HCT116 (cell line): ENCODE measurements at regions not wholly inside any gene's neighbourhood (a gene's known extent, or its start where the extent isn't known, plus 50 kb on each side); places are given as distances from the start of the nearest gene placed in this dataset.

ENCODE experiments used
- ATAC-seq: fragments of 200-7000 bp; cut with Tn5 transposase; 2 replicates; pipeline ENCODE4 v1.9.1; 2020; ENCODE audit warnings: mild to moderate bottlenecking, moderate library complexity
- BruUV-seq: library from RNA; stranded (reverse); fragments of 400-500 nt; replicated peaks from 2 replicates; lab custom pipeline; 2021; lab: Mats Ljungman, UMichigan
- CTCF ChIA-PET: fragments of 300-600 bp; sonication (Branson Sonifier 250); formaldehyde crosslinking; loops from one replicate; lab custom pipeline; 2021; ENCODE audit warnings: antibody characterized with exemption; lab: Charles Lee
- POLR2A ChIA-PET: fragments of 300-600, 350-600 bp; sonication (Branson Sonifier 250); formaldehyde crosslinking; loops from one replicate; lab custom pipeline; 2021; ENCODE audit warnings: antibody characterized with exemption; lab: Charles Lee
- RAD21 ChIA-PET, 2 experiments: fragments of 300-600 bp; sonication (Branson Sonifier 250); formaldehyde crosslinking; loops; one replicate each; lab custom pipeline; 2023; ENCODE audit warnings: low total read pairs in 2 of 2; ENCODE audit not compliant: uncharacterized antibody in 2 of 2, unreplicated experiment in 2 of 2, low non-redundant PET in 1 of 2; lab: Charles Lee
- DNase-seq: peaks from one replicate; pipeline ENCODE4 v3.0.0-alpha.2; 2010; ENCODE audit warnings: low read depth, low spot score
- H2AFZ ChIP-seq: fragments of 200-600 bp; shearing (Covaris generic), sonication (generic); 2 replicates; pipeline ENCODE4 v1.6.1; 2017; ENCODE audit warnings: low read depth, mixed run types, mixed read lengths, antibody characterized with exemption, low read length; ENCODE audit not compliant: poor library complexity, severe bottlenecking
- H3K27ac ChIP-seq: 2 replicates; pipeline ENCODE4 v1.5.1; 2012; ENCODE audit warnings: low read depth, low read length
- H3K27me3 ChIP-seq: fragments of 200-600 bp; sonication (generic); 2 replicates; pipeline ENCODE4 v1.6.1; 2016; ENCODE audit warnings: mixed run types, low read length, mixed read lengths; ENCODE audit not compliant: insufficient read depth
- H3K36me3 ChIP-seq, 2 experiments: fragments of 200-500 bp in 1 of 2; fragments of 200-600 bp in 1 of 2; sonication (Bioruptor generic) in 1 of 2; sonication (generic) in 1 of 2; 2 replicates each; pipeline versions ENCODE4 v1.5.1 to v1.6.1; 2014 to 2016; ENCODE audit warnings: low read length in 2 of 2, inconsistent platforms in 1 of 2, mixed read lengths in 1 of 2, mixed run types in 1 of 2; ENCODE audit not compliant: insufficient read depth in 2 of 2, control insufficient read depth in 1 of 2
- H3K4me1 ChIP-seq, 2 experiments: fragments of 200-600 bp in 1 of 2; sonication (generic) in 1 of 2; 2 replicates each; pipeline versions ENCODE4 v1.5.1 to v1.6.1; 2012 to 2017; ENCODE audit warnings: low read length in 2 of 2, inconsistent platforms in 1 of 2, mild to moderate bottlenecking in 1 of 2, mixed read lengths in 1 of 2, mixed run types in 1 of 2, moderate library complexity in 1 of 2; ENCODE audit not compliant: insufficient read depth in 2 of 2, control insufficient read depth in 1 of 2
- H3K4me2 ChIP-seq: fragments of 200-600 bp; sonication (generic); 2 replicates; pipeline ENCODE4 v1.6.1; 2017; ENCODE audit warnings: mixed run types, low read length, mixed read lengths
- H3K4me3 ChIP-seq, 2 experiments: fragments of 200-600 bp in 1 of 2; sonication (generic) in 1 of 2; replicated peaks in 1 of 2; 2 replicates each; pipeline ENCODE4 v1.5.1; 2011 to 2016; ENCODE audit warnings: low read length in 2 of 2, control low read depth in 1 of 2, low read depth in 1 of 2, mild to moderate bottlenecking in 1 of 2, mixed read lengths in 1 of 2, mixed run types in 1 of 2
- H3K79me2 ChIP-seq: fragments of 200-600 bp; sonication (generic); 2 replicates; pipeline ENCODE4 v1.6.1; 2017; ENCODE audit warnings: mild to moderate bottlenecking, mixed run types, low read length, moderate library complexity, mixed read lengths; ENCODE audit not compliant: insufficient read depth
- H3K9ac ChIP-seq: fragments of 200-600 bp; sonication (generic); 2 replicates; pipeline ENCODE4 v1.6.1; 2016; ENCODE audit warnings: low read length, mixed read lengths
- H3K9me2 ChIP-seq: fragments of 200-600 bp; sonication (generic), shearing (Covaris generic); 2 replicates; pipeline ENCODE4 v1.6.1; 2017; ENCODE audit warnings: mixed run types, mild to moderate bottlenecking, moderate library complexity; ENCODE audit not compliant: insufficient read depth
- H3K9me3 ChIP-seq, 2 experiments: fragments of 200-500 bp in 1 of 2; fragments of 200-600 bp in 1 of 2; sonication (Bioruptor generic) in 1 of 2; sonication (generic) in 1 of 2; 2 replicates each; pipeline ENCODE4 v1.6.1; 2014 to 2017; ENCODE audit warnings: low read length in 2 of 2, mixed read lengths in 2 of 2, inconsistent platforms in 1 of 2, low read depth in 1 of 2, mild to moderate bottlenecking in 1 of 2, mixed run types in 1 of 2, moderate library complexity in 1 of 2; ENCODE audit not compliant: control insufficient read depth in 1 of 2, insufficient read depth in 1 of 2
- H4K20me1 ChIP-seq: fragments of 200-600 bp; sonication (generic), shearing (Covaris generic); 2 replicates; pipeline ENCODE4 v1.6.1; 2017; ENCODE audit warnings: mixed run types, mild to moderate bottlenecking, moderate library complexity; ENCODE audit not compliant: insufficient read depth
- CEBPB ChIP-seq: IDR thresholded peaks from 2 replicates; pipeline ENCODE4 v1.6.1; 2012; ENCODE audit warnings: low read depth
- EZH2phosphoT487 ChIP-seq: fragments of 200-600 bp; IDR thresholded peaks from 2 replicates; pipeline ENCODE4 v1.6.1; 2018; ENCODE audit warnings: antibody characterized with exemption, borderline replicate concordance
- FOSL1 ChIP-seq: IDR thresholded peaks from 2 replicates; pipeline ENCODE4 v1.6.1; 2012; ENCODE audit warnings: low read depth
- POLR2AphosphoS5 ChIP-seq: IDR thresholded peaks from 2 replicates; pipeline ENCODE4 v1.6.1; 2011; ENCODE audit warnings: mild to moderate bottlenecking, low read depth, low read length, moderate library complexity
- RAD21 ChIP-seq: IDR thresholded peaks from 2 replicates; pipeline ENCODE4 v1.6.1; 2012; ENCODE audit warnings: low read depth, mild to moderate bottlenecking
- SRF ChIP-seq: IDR thresholded peaks from 2 replicates; pipeline ENCODE4 v1.6.1; 2012; ENCODE audit warnings: low read depth
- TCF7L2 ChIP-seq: IDR thresholded peaks from 2 replicates; pipeline ENCODE4 v1.7.0; 2011; ENCODE audit warnings: borderline replicate concordance, inconsistent platforms; ENCODE audit not compliant: insufficient read depth, insufficient read length; ENCODE audit errors: extremely low read depth
- ZNF274 ChIP-seq: fragments of 200-500 bp; sonication (Bioruptor generic); IDR thresholded peaks from 2 replicates; pipeline ENCODE4 v1.6.1; 2014; ENCODE audit warnings: mild to moderate bottlenecking, low read depth, low read length, inconsistent platforms
- intact Hi-C: fragments of 100-400 bp; cut with micrococcal nuclease; formaldehyde crosslinking; loops from 2 replicates; pipeline ENCODE4 v1.10.0; 2022
- TF ChIP-seq, protein P1 (sequence below): IDR thresholded peaks from 2 replicates; pipeline ENCODE4 v1.6.1; 2012; ENCODE audit warnings: low read depth
- TF ChIP-seq, protein P2 (sequence below): IDR thresholded peaks from 2 replicates; pipeline ENCODE4 v1.6.1; 2012
- TF ChIP-seq, protein P3 (sequence below), 3 experiments: fragments of 200-600 bp in 1 of 3; sonication (generic) in 1 of 3; IDR thresholded peaks in 2 of 3; conservative IDR thresholded peaks in 1 of 3; 2 replicates each; pipeline ENCODE4 v1.5.1; 2012 to 2017; ENCODE audit warnings: low read depth in 2 of 3, low read length in 2 of 3, antibody characterized with exemption in 1 of 3, borderline replicate concordance in 1 of 3, control low read depth in 1 of 3, mild to moderate bottlenecking in 1 of 3, mixed read lengths in 1 of 3, mixed run types in 1 of 3, moderate library complexity in 1 of 3; ENCODE audit not compliant: insufficient read depth in 1 of 3

DNA sequence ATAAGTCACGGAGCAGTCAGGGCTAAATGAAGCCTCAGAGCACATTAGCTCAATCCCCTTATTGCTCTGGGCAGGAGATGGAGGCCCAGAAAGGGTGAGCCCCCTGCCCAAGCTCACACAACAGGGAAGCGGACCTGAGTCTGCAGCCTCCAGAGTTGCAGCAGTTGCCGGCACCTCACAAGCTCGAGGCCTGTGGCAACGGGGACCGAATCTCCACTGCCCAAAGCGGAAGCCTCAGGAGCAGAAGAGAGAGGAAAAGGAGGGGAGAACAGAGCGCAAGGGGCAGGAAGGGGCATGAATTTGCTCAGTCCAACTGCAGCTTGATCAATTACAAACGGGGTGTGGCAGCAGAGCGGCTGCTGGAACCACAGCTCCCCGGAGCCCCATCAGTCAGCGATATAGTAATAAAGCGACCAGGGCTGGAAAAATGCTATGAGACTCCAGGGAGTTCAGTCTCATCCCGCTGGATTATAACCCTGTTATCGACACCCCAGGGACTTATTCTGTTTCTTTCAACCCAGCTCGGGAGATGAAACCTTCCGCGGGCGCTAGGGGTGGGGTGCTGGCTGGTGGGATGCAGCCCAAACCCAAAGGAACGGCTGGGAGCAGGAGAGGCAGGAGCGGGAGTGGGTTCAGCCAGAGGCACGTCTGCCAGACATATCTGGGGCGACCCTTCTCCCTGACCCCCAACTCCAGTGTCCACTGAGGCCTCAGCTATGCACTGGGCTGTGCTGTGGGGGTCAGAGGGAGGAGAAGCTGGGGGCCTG lies 219.7 kb upstream of the LINGO1 start:
- ChIA-PET CTCF (no interaction called here), POLR2A (no interaction called here), RAD21 (no interaction called here)
- Histone ChIP-seq H3K9me3 (no peaks in the 10 kb centered on the region), H3K4me2 (no peak overlapping the region), H3K4me1 (no peaks in the 10 kb centered on the region), H4K20me1 (no peaks in the 10 kb centered on the region), H3K9me2 (no peaks in the 10 kb centered on the region), H3K79me2 (no peaks in the 10 kb centered on the region), H3K36me3 (no peaks in the 10 kb centered on the region), H3K4me3 (no peak overlapping the region), H3K27ac (no peak overlapping the region), H3K9ac (no peak overlapping the region), H3K27me3 (peaks cover 35% of the 10 kb centered on the region; the same call in 1 of the 2 replicates), H2AFZ (no peak overlapping the region)
- TF ChIP-seq RAD21 = no peak
- TF ChIP-seq, protein P1, sequence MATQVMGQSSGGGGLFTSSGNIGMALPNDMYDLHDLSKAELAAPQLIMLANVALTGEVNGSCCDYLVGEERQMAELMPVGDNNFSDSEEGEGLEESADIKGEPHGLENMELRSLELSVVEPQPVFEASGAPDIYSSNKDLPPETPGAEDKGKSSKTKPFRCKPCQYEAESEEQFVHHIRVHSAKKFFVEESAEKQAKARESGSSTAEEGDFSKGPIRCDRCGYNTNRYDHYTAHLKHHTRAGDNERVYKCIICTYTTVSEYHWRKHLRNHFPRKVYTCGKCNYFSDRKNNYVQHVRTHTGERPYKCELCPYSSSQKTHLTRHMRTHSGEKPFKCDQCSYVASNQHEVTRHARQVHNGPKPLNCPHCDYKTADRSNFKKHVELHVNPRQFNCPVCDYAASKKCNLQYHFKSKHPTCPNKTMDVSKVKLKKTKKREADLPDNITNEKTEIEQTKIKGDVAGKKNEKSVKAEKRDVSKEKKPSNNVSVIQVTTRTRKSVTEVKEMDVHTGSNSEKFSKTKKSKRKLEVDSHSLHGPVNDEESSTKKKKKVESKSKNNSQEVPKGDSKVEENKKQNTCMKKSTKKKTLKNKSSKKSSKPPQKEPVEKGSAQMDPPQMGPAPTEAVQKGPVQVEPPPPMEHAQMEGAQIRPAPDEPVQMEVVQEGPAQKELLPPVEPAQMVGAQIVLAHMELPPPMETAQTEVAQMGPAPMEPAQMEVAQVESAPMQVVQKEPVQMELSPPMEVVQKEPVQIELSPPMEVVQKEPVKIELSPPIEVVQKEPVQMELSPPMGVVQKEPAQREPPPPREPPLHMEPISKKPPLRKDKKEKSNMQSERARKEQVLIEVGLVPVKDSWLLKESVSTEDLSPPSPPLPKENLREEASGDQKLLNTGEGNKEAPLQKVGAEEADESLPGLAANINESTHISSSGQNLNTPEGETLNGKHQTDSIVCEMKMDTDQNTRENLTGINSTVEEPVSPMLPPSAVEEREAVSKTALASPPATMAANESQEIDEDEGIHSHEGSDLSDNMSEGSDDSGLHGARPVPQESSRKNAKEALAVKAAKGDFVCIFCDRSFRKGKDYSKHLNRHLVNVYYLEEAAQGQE = no peak
- no peak for TF ChIP-seq CEBPB
- ATAC-seq (no peak), DNase-seq (no peak)
- intact Hi-C loops = no loop called here
- no TSS peak for BruUV-seq

DNA sequence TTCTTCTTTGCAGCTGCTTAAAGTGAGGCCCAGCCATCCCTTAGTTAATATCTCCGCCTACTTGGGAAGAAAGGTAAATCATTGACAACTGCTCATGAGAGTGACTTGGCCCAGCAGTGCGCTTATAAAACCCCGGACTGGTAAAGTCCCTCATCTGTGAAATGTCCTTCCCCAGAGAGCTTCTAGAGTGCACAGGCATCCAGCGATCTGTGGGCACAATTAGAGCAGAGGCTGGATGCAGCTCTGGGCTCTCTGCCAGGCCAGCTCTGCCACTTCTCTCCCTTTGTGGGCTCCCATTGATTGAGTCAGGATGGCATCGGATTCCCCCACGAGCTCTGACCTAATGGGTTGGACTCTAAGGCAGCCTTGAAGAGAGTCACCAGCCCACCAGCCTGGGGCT lies 219.0 kb upstream of the LINGO1 start:
- H3K36me3 ChIP-seq = no peaks in the 10 kb centered on the region
- no peaks in the 10 kb centered on the region for H3K9me3 ChIP-seq
- CTCF ChIA-PET = no interaction called here
- no peak overlapping the region for H3K9ac ChIP-seq
- RAD21 ChIA-PET = no interaction called here
- H2AFZ ChIP-seq = no peak overlapping the region
- no peaks in the 10 kb centered on the region for H3K9me2 ChIP-seq
- H3K27me3 ChIP-seq = peaks cover 41% of the 10 kb centered on the region; the same call in 1 of the 2 replicates
- BruUV-seq = no TSS peak
- no peaks in the 10 kb centered on the region for H3K79me2 ChIP-seq
- H3K27ac ChIP-seq = no peak overlapping the region
- POLR2A ChIA-PET = no interaction called here
- intact Hi-C loops = loop anchor here (1.0 kb wide), 1 partner anchor 8 kb away; no protein-coding TSS in a partner anchor
- no peaks in the 10 kb centered on the region for H4K20me1 ChIP-seq
- ATAC-seq (no peak), DNase-seq (no peak)
- no peak overlapping the region for H3K4me2 ChIP-seq
- no peaks in the 10 kb centered on the region for H3K4me1 ChIP-seq
- TF ChIP-seq, protein P2, sequence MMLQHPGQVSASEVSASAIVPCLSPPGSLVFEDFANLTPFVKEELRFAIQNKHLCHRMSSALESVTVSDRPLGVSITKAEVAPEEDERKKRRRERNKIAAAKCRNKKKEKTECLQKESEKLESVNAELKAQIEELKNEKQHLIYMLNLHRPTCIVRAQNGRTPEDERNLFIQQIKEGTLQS = no peak
- TF ChIP-seq TCF7L2 (no peak), ZNF274 (no peak), FOSL1 (no peak), RAD21 (no peak), CEBPB (no peak), SRF (no peak), EZH2phosphoT487 (no peak), POLR2AphosphoS5 (no peak)
- TF ChIP-seq, protein P3, sequence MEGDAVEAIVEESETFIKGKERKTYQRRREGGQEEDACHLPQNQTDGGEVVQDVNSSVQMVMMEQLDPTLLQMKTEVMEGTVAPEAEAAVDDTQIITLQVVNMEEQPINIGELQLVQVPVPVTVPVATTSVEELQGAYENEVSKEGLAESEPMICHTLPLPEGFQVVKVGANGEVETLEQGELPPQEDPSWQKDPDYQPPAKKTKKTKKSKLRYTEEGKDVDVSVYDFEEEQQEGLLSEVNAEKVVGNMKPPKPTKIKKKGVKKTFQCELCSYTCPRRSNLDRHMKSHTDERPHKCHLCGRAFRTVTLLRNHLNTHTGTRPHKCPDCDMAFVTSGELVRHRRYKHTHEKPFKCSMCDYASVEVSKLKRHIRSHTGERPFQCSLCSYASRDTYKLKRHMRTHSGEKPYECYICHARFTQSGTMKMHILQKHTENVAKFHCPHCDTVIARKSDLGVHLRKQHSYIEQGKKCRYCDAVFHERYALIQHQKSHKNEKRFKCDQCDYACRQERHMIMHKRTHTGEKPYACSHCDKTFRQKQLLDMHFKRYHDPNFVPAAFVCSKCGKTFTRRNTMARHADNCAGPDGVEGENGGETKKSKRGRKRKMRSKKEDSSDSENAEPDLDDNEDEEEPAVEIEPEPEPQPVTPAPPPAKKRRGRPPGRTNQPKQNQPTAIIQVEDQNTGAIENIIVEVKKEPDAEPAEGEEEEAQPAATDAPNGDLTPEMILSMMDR (IDR thresholded peaks at IDR 0.05 in 2 of 3, conservative IDR thresholded peaks at IDR 0.05 in 1 of 3; ENCODE audit: borderline replicate concordance in 1 of 3, insufficient read depth in 1 of 3, low read depth in 2 of 3, low read length in 2 of 3) = no peak
- TF ChIP-seq, all 23 proteins: peak for 0
- no peak overlapping the region for H3K4me3 ChIP-seq
